Activated naive CD4-positive, alpha-beta T cell (primary cell): ENCODE measurements at regions not wholly inside any gene's neighbourhood (a gene's known extent, or its start where the extent isn't known, plus 50 kb on each side); places are given as distances from the start of the nearest gene placed in this dataset.

Experiments
- DNase-seq, 4 experiments: peaks; one replicate each; lab custom pipeline; 2025; lab: John Stamatoyannopoulos, UW

GRCh38 chr4:14877246-14878225 is 124.7 kb upstream of the CPEB2 start:
- no peak for DNase-seq

GRCh38 chr4:14878681-14879080 is 123.6 kb upstream of the CPEB2 start:
- DNase-seq, result no peak

DNA sequence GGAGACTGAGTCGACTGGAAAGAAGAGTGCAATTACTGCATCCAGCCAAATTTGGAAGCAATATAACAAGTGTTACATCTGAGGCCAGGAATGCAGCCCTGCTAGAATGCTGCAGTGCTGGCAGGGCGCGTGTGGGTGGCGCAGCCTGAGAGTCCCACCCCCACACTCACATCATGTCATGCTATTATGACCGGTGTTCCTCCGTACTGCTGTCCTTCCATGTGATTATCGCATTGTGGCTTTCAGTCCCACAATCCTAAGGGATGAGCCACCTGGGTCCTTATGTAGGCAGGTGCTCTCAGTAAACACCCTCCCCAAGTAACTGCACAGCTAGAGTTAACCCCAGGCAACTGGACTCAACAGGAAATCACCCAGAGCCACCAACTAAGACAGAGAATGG is 122.6 kb upstream of the CPEB2 start:
- no peak for DNase-seq

DNA sequence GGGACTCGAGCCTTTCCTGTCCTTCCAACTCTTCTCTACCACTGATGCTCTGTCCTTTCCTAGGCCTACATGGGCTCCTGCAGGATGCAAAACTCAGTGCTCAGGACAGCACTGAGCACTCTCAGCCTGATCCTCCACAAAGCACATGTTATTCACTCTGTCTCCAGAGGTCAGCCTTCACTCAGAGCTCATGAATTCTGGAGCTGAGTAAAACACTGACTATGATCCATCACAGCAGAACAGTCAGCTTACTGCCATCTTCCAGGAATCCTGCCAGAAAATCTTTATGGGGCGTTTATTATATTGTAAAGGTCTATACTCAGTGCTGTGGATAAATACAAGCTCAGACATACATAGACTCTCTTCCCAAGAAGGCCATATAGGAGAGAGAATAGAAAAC is 121.5 kb upstream of the CPEB2 start:
- no peak for DNase-seq

- no peak for DNase-seq
Measured at GRCh38 chr4:14883166-14883565, 119.1 kb upstream of the CPEB2 start.

DNA sequence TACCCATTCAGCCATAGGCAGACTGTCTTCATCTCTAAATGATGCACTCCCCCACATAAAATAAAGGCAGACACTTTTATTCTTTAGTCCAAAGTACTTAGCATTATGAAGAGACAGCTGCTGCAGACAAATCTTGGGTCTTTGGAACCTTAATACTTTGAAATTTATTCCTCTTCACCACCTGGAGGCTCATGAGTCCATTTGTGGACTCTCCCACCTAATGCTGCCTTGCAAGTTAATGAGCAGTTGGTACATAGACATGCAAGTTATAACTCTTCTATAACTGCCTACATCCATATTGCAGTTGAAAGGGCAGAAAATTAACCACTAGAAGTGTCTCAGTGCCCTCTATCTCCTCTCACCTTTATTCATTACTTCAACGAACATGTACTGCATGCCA is 118.6 kb upstream of the CPEB2 start:
- no peak for DNase-seq

DNA sequence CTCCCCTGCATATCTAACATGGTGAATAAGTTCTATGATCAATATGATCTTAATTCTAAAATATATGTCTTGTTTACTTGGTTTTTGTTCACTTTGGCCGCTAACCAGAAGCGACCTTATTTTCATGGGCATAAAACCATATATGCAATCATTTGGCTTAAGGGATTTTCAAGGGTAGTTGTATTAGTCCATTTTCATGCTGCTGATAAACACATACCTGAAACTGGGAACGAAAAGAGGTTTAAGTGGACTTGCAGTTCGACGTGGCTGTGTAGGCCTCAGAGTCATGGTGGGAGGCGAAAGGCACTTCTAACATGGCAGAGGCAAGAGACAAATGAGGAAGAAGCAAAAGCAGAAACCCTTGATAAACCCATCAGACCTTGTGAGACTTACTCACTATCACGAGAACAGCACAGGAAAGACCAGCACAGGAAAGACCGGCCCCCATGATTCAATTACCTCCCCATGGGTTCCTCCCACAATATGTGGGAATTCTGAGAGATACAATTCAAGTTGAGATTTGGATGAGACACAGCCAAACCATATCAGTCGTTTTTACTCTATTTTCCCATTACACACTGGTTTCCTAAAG is 114.3 kb upstream of the CPEB2 start:
- DNase-seq, result no peak

DNA sequence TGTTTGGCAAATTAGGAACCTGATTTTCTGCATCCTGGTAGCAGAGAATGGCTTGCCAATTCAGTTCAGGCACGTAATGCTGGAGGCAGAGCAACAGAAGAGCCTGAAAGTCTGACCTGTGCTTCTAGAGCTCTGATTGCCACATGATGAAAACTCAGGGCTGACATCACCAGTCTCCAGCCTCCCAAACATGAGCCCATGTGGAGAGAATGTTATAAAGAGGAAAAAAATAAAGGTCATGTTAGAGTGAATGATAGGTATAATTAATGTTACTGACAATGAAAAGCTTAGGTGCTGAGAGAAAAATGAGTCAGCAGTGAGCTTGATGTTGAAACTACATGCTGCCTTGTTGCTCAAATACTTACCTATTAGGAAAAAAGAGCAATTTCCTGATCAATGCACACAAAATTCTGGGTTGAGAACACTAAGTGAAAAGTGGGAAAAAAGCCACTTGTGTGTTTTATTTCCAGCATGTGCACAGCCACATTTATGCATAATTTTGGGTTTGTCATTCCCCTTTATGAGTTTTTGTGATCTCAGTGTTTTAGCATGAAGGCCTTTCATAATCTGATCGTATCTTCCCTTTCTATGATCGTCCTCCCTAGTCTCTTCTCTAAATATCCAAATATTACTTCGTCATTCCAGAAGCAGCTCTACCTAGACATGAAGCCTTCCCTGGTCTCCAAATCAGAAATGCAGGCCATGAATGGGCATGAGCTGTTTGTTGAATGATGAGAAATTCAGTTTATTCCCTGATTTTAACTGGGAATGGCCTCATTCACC is 113.3 kb upstream of the CPEB2 start:
- DNase-seq, result no peak

DNA sequence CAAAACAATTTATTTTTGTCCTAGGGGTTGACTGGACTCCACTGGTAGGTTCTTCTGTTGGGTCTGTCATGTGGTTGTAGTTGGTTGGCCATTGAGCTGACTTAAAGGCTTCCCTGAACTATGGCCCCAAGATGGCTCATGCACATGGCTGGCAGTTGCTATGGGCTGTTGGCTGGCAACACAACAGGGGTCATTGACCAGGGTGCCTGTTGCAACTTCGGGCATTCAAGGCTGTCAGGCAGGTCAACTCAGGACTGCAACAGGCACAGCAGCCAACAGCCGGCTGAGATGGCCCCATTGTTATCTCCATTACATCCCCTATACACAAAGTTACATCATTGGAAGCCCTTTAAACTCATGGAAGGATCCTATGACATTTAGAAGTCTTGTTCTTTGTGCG is 109.7 kb upstream of the CPEB2 start:
- no peak for DNase-seq

DNA sequence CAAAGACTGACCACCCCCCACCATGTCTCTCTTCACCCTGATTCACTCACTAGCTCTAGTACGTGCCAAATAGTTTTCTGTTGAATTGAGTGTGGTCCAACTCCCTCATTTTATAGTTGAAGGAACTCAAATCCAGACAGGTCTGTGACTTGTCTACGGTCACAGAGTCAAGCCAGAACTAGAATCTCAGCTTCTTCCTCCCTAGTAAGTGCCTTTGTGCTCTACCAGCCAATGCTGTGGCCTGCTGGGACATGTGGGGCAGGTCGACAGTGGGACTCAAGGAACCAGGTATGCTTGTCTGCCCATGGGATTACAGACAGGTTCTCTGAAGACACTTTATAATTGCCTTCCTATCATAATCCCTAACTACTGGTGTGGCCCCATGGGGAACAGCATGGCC is 108.6 kb upstream of the CPEB2 start:
- DNase-seq, result no peak

DNA sequence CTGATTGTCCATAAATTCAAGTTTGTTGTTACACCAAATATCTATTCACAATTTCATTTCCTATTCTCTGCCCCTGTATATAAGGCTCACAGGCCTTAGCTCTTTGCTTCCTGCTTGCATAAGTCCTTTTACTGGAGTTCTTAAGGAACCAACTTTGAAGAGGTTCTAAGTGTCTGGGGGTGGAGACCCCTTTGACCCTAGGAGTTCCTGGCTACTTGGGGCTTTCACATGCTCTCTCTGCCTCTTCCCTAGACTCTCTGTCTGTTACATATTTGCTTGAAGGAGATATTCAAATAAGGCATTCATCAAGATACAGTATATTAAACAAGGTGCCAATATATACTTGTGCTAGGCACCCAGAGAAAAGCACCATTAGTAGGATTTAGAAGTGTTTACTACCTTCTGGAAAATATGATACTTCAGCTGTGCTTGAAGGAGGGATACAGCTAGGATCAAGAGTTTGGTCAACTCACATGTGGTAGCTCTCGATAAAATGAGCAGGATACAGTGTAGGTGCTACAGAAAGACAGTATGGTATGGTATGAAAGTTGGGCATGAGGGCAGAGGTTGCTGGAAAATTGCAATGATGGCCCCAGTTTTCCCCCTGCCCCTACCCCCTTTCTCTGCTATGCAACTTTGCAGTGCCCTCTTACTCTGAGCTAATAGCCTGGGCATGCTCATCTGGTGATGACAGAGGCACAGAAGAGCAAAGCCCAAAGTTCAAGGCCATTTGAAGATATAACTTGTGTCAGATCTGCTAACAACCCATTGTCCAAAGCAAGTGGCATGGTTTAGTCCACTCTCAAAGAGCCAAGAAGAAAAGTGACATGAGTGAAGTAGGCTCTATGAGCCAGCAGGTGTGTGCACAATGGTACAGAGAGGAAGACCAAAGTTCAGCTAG is 107.6 kb upstream of the CPEB2 start:
- no peak for DNase-seq

DNA sequence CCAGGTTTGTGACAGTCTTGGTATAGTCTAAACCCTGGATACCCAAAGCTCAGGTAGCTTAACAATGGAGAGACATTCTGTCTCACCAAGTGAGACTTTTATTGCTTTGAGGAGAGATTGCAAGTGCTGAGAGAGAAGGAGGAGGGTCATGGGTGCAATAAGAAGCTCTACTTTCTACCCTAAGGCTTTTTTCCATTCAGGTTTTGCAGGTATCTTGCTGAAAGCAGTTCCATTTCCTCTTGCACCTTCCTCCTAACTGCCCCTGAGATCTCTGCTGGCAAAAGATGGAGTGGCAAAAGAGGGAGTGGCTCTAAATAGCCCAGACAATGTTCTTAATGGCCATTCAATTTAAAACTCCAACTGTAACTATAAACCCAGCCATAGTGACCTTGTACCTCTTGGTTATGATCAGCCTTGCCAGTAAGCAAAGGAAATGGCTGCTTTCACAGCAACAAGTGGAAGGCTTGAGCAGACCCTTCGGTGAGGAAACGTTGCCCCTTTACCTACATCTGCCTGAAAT is 105.6 kb upstream of the CPEB2 start:
- DNase-seq, result no peak

DNA sequence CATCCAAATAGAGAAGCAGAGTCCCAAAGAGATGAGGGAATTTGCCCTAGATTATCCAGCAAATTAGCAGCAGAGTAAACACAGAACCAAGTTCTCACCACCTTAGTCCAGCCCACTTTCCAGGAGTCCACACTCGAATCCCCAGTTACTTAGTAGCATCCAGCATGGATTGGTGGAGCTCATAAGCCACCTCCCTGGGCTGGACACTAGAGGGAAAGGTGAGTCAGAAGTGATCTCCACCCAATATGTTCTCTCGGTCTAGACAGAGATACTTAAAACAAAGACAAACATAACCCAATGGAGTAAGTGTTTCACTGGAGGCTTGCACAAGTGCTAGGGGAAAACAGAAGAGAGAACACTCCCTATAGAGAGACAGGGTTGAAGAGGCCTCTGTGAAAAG is 105.1 kb upstream of the CPEB2 start:
- DNase-seq, result no peak

GRCh38 chr4:14898989-14899388 is 103.3 kb upstream of the CPEB2 start:
- no peak for DNase-seq

- no peak for DNase-seq
Measured at GRCh38 chr4:14902342-14902741, 99.9 kb upstream of the CPEB2 start.

DNA sequence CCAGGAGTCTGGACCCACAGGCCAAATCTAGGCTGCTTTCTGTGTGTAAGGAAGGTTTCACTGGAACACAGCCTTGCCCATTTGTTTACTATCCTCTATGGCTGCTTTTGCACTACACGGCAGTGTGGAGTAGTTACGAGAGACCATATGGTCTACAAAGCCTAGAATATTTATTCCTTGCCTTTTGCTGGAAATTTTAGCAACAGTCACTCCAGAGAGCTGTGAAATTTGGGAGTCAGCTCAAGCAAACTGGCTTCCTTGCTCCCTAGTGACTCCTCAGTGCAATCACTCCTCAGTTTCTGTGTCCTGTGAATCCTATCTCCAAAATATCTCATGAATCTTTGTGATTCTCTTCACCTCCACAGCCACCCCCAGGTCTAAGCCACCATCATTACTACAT is 99.0 kb upstream of the CPEB2 start:
- DNase-seq, result no peak

- DNase-seq, result no peak
Measured at GRCh38 chr4:14906805-14907204, 95.5 kb upstream of the CPEB2 start.

DNA sequence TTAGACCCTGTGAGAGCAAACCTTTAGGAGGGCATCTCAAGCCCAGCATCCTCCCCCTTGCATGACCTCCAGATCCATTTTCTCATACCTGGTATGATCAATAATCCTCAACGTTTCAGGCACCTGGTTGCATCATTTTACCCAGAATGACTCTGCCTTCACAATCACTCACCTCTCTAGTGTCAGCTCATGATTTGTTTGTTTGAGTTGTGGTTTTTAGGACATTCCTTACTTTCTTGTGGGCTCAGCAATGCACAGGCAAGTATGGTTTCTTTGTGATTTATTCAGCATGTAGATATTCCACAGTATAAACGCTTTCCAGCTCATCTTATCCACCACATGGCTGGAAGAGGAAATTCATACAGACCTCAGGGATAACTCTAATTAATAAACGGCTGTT is 93.6 kb upstream of the CPEB2 start:
- no peak for DNase-seq

- no peak for DNase-seq
Measured at GRCh38 chr4:14910411-14910810, 91.9 kb upstream of the CPEB2 start.

GRCh38 chr4:14912426-14912825 is 89.9 kb upstream of the CPEB2 start:
- no peak for DNase-seq

GRCh38 chr4:14915018-14915417 is 87.3 kb upstream of the CPEB2 start:
- DNase-seq, result no peak
